HepG2 (cell line): ENCODE measurements at regions not wholly inside any gene's neighbourhood (a gene's known extent, or its start where the extent isn't known, plus 50 kb on each side); places are given as distances from the start of the nearest gene placed in this dataset.

ENCODE experiments used
- CHD4 ChIP-seq: fragments of 200-600 bp; sonication (generic); IDR thresholded peaks from 2 replicates; pipeline ENCODE4 v1.7.0; 2017; ENCODE audit warnings: mild to moderate bottlenecking, low read length, borderline replicate concordance
- FOSL1 ChIP-seq: sonication (generic); formaldehyde crosslinking; IDR thresholded peaks from 2 replicates; pipeline ENCODE4 v1.9.0; 2021; ENCODE audit warnings: missing genetic modification reagents, borderline replicate concordance
- HHEX ChIP-seq: IDR thresholded peaks from 2 replicates; pipeline ENCODE4 v1.6.1; 2016; ENCODE audit warnings: control low read depth
- JUN ChIP-seq: sonication (generic); formaldehyde crosslinking; IDR thresholded peaks from 2 replicates; pipeline ENCODE4 v1.4.0; 2020; ENCODE audit warnings: mild to moderate bottlenecking, missing genetic modification reagents
- TRIM24 ChIP-seq: sonication (generic); formaldehyde crosslinking; IDR thresholded peaks from 2 replicates; pipeline ENCODE4 v1.8.0; 2022; ENCODE audit warnings: mild to moderate bottlenecking, missing genetic modification reagents

DNA sequence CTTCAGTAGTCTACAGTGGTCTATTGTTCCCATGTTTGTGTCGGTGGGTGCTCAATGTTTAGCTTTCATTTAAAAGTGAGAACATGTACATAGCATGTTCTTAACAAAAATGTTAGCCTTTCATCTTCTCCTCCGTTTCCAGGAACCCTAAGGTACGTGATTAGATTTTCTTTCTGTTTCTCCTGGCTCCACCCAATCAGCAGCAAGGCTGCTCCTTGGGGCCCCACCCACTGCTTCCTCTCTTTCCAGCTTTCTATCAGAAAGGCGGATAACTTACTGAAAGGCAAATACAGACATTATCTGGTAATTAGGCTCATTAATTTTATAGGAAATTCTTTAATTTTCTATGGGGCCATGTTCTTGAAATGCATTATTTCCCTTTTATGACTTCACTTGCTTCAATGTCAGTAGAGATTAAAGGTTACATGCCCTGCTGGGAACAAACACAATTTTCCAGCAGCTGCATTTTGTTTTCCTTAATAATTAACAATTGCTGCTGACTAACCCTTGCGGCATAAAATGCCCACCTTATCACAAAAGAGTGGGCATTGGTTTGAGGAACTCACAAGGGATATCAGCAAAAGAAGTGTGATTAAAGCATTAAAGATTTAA is 324.9 kb upstream of the SNX7 start:
- TF ChIP-seq FOSL1 (CRISPR knock-in tag): no peak
- no peak for TF ChIP-seq HHEX (CRISPR knock-in tag)
- TF ChIP-seq TRIM24 (CRISPR knock-in tag): no peak
- TF ChIP-seq JUN: no peak
- no peak for TF ChIP-seq CHD4
